COR-L47 (cell line): ENCODE measurements at regions not wholly inside any gene's neighbourhood (a gene's known extent, or its start where the extent isn't known, plus 50 kb on each side); places are given as distances from the start of the nearest gene placed in this dataset.
A peak's percentile ranks its signal among the peaks of the same experiment; 100 is the strongest.

Experiments
- DNase-seq: peaks from one replicate; lab custom pipeline; 2025; lab: John Stamatoyannopoulos, UW

DNA sequence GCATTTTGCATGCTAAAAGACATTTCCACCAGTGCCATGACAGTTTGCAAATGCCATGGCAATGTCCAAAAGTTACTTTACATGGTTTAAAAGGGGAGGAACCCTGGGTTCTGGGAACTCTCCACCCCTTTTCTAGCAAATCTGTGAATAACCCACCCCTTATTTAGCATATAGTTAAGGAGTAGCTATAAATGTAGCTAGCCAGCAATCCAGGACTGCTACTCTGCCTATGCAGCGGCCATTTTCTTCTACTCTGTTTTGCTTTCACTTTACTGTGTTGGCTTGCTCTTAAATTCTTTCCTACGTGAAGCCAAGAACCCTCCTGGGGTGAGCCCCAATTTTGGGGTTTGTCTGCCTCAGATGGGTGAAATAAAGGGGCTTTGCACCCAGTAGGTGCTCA lies 141.0 kb downstream of the PTPN11 start:
- no peak for DNase-seq

DNA sequence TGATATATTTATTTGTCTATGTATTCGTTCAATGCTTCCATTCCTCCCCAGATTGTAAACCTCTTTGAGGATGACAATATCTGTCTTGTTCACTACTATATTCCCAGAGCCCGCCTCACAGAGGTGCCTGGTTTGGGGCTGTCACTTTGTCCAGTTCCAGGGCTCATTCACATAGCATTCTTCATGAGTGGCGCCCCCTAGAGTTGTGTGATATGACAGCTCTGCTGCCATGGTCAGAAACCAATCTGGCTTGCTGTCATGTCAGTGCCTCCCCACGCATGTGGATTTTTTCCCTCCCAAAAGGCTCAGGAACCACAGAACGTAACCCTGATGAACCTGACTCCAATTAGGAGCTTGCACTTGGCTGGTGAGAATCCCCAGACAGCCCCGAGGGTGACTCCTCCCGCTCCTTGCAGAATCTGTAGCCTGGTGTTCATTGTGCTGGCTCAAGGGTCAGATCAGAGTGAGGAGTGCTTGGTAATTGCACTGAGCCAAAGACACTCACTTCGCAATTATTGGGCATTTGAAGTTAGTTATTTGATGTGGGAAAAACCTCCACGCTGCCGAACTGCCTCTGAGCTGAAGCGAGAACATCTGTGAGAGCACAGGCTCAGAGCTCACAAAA lies 145.5 kb downstream of the PTPN11 start:
- no peak for DNase-seq

DNA sequence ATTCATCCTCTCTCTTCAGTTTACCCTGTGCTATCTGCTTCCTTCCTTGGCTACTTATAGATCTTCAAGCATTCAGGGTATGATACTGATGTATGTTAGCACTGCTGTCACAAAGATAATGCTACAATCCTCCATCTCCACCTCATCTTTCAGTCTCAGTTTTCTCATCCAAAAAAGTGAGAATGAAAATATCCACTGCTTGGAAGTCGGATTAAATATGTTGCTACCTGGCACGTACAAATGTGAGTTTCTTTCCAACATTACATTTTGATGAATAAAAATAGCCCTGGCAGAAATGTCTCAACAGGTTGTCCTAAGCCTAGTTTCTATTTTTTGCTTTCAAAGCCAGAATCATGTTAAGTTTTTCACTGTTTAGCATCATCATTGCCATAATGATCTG lies 149.9 kb downstream of the PTPN11 start:
- no peak for DNase-seq

DNA sequence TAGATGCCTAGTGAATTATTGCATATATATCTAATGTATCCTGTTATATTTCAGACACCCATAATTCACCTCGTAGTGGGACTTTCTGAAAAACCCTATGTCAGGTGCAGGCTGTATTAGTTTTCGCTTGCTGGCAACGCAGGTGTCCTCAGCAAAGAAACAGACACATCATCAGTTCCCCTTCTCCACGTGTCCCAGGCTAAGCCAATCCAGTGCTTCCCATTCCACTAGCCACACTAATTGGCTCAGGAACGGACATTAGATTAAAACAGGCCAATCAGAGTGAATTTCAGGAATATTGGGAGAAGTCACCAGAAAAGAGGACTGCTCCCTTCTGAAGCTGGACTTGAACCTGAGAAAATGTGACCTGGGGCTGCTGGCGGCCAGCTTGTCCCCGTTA lies 151.3 kb downstream of the PTPN11 start:
- no peak for DNase-seq

DNA sequence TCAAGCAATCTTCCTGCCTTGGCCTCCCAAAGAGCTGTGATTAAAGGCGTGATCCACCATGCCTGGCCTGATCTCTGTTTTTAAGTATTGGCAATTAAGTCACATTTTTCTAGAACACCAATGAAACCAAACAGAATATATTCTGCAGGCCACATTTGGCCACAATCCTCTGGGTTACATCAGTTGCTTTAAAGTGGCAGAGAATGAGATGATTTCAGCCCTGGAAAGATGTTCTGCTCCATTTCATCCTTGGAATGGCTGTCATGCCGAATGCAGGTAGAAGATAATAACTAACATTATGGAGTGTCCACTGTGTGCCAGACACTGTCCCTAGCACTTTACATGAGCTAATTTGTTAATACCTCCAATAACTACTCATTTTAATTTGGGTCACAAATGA lies 154.4 kb downstream of the PTPN11 start:
- DNase-seq, result no peak

DNA sequence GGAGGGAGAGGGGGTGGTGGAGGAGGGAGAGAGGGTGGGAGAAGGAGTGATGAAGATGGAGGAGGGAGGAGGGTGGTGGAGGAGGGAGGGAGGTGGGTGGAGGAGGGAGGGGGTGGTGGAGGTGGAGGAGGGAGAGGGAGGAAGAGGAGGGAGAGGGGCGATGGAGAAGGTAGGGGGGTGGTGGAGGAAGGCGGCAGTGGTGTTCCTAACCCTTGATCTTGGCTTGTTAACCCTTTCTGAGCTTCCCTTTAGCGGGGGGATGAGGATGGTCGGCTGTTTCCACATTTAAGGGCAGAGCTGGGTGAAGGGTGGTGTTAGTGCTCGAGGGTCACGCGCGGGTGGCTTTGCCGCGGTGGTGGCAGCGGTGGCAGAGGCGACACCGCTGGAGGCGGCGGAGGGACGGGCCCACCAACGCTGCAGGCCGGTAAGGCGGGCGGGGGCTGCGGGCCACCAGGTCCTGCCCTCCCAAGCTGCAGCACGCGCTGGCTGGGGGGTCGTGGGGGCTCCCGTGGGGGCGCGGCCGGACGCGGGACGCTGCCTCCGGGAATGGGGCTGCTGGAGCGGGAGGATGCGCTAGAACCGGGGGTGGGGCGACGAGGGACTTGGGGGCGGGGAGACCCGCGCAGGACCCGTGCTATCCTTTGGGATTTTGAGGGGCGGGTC lies 156.3 kb downstream of the PTPN11 start:
- DNase-seq, result no peak

DNA sequence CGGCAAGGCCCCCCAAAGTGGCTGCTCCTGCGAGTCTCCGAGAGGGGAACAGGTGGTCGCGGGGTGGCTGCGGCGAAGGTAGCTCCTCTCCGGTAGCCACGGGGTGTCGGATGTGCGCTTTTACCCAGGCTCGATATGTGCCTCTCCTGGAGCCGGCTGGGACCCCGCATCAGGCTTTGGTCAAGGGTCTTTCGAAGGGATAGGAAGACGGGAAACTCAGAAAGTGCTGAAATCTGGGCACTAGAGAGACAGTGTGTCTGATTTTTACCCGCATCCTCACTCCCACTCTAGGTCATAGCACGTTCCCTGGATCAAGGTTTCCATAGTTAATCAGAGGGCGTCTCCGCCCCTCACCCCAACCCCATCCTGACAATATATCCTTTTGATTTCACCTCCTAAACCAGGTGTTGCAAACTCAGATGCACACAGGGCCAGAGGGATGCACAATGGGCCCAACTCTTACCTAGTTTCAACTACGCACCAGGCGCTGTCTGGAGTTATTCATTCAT lies 156.9 kb downstream of the PTPN11 start:
- DNase-seq, result no peak

DNA sequence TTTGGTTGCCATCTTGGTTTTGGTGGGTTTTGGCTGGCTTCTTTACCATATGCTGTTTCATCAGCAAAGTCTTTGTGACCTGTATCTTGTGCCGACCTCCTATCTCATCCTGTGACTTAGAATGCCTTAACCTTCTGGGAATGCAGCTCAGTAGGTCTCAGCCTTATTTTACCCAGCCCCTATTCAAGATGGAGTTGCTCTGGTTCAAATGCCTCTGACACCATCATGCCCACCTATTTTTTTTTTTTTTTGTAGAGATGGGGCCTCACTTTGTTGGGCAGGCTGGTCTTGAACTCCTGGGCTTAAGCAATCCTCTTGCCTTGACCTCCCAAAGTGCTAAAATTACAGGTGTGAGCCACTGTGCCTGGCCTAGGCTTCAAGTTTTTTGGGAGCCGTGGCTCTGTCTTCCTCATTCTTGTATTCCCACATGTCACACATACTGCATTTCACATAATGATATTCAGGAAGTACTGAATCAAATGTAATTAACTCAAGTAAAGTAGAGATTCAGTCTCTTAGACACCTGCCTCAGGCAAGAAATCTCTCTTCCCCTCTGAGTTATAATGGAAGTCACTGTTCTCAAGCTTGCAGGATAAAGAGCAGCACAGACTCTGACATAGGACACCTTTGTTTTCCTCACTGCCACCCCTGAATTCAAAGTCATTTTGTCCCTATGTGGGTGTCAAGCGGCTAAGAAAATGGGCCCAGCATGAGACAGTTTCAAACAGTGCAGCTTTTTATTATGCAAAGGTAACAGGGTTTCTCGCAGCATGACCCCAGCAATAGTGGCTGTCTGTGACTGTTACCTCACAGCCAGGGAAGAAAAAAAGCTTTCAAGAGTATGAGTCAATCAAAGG lies 159.0 kb downstream of the PTPN11 start:
- DNase-seq, result no peak

DNA sequence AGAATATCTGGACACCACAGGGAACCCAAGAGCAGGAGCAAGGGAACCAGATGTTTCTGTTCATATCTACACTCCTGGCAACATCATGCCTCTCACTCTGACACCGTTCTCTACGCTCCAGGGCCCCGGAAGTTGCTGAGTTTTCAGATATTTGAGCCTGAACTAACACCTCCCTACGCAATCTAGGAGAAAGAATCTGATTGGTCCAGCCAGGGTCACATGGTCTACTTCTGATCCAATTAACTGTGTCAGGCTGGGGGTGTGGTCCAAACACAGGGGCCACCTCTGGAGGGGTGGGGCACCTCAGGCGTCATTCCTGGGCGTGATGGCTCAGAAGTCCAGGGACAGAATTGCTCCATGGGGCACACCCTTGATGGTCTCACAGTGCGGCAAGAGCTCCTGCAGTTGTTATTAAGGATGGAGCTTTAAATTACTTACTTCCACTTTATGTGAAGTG lies 165.5 kb downstream of the PTPN11 start:
- DNase-seq, result peak; percentile 6

DNA sequence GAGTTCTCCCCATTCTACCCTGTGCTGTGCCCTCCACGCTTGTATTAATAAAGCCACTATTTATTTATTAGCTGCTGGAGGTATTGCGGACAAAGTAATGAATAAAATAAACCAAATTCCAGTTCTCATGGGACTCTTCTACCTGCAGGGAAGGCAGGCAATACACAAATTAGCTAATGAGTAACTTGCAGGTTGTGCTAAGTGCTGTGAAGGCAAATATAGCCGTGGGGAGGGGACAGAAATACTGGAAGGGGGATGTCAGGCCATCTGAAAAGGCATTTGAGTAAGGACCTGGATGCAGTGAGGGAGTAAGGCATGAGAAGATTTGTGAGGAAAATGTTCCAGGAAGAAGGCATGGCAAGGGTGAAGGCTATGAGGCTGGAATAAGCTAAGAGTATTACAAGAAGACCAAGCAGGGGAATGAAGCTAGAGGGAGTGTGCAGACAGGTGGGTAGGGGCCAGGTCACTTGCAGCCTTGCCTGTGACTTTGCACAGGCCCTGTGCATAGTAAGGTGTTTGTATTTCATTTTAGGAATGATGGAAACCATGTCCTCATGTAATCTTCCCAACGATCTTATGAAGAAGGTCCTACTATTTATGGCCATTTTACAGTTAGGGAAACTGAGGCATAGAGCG lies 167.5 kb downstream of the PTPN11 start:
- no peak for DNase-seq

DNA sequence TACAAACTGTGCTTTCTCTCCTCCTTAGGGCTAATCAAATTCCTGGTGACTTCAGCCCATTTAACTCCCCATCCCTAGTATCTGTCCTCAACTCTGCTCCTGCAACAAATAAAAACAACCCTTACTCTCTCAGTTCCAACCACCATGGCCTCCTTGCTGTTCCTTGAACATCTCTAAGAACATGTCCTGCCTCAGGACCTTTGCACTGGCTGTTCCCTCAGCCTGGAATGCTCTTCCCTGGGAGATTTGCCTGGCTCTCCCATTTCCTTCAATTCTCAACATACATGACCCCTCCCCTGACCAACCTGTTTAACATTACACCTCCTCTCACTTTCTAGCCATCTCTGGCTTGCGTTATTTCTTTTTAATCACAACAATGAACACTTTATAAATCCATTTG lies 170.5 kb downstream of the PTPN11 start:
- DNase-seq, result no peak

DNA sequence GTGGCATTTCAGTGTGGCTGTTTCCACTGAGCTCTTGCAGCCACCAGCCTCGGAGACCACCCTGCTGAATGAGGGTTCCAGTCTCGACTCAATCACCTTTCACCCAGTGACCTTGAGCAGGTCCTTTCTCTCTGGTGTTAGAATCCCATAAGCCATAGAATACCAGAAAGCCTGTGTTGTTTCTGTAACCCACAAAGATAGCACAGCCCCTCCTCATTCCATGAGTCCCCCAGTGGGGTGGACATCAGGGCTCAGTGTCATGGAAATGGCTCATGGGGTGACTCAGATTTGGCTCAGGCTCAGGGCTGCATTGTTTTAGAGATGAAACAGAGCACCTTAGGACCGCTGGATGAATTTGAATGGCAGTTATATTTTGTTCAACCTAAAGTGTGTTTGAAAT lies 171.5 kb downstream of the PTPN11 start:
- DNase-seq, result no peak

DNA sequence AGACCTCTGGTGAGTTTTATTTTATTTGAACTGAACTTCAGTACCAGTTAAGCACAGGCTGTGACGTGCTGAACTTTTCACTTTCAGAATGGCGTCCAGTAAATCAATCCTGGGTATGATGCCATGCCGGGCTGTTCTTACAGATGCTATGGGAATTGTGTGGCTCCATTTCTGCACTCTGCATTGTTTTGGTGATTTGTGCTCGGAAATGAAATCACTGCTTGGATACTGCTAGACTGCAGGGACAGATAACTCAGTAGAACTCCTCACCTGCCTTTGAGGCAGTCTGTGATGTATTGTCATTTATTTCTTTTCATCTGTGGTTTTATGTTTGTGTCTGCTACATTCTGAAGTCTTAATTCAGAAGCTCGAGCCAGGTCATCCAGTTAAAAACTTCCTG lies 172.7 kb downstream of the PTPN11 start:
- no peak for DNase-seq

DNA sequence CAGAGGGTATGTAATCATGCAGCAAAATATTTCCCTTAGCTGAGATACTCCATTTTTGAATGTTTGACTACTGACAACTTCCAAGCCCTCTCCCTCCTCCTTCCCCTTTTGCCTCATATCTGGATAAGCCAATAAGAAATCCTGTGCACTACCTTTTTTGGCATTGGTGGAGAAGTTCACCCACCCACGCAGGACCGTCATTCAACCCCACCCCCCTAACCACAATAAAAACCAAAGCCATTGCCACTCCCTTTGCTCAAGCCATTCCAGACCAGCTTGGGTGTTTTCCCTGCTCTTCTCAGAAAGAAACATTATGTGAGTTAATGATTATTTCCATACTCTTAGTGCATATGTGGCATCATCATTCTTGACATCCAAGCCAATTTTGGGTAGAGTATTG lies 176.7 kb downstream of the PTPN11 start:
- no peak for DNase-seq

DNA sequence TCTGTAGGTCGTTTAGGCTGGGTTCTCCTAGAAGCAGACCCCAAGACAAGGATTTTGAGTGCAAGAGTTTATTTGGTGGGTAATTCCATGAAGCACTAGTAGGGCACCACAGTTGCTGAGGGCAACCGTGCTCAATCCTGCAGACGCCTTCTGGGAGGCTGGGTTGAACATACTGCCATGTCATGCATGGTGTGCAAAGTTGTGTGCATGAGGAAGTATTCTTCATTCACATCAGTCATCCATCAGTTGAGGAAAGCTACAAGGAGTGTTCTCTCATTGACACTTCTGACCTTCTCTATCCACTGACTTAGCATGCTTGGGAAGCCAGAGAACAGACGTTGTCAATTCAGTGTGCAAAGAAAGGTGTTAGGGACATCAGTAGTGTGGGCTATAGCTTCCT lies 179.2 kb downstream of the PTPN11 start:
- no peak for DNase-seq

DNA sequence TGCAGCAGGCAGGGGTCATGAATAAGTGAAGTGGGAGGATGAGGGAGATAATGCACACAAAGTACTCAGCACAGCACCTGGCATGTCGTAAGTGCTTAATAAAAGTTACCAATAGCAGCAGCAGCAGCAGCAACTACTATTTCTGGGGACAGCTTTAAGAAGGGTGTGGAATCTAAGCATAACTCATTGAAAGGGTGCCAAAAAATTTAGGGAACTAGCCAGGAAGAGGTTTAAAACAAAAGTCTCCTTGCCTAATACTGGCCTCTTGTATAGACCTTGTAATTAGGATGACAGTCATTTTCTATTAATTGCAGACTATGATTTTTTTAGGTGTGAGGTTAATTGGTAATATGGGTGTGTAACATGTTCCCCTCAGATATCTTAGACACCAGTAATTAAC lies 179.9 kb downstream of the PTPN11 start:
- peak; percentile 58 for DNase-seq

DNA sequence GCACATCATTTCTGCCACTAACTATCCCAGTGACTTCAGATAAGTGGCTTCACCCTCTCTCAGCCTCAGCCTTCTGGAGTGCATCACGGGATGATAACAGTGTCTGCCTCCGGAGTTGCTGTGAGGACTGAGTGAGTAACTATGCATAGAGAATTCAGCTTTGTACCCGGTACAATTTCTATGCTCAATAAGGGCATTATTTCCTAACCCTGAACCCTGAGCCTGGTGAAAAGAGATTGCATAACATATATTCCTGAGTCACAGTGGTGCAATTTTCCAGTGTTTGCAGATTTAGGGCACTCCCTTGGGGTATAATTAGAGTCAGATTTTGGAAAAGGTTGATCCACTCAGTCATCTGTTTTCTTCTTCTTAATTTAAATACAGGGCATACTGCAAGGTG lies 181.1 kb downstream of the PTPN11 start:
- no peak for DNase-seq

DNA sequence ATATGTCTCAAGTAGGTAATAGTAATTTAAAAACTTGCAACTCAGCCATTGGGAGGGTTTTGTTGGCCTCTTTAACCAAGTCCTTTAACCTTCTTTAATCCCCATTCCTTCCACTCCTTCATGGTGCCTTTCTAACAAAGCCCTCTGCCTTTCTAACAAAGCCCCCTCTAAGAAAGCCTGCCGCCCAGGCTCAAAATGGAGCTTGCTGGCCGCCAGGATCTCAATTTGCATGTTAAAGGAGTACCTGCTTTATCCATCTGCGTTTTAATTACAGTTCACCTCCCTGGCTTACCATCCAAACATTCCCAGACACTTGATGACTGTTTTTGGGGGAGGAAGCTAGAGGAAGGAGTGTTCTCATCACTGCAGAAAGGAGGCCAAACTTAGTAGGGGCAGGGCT lies 183.4 kb downstream of the PTPN11 start:
- DNase-seq, result no peak

DNA sequence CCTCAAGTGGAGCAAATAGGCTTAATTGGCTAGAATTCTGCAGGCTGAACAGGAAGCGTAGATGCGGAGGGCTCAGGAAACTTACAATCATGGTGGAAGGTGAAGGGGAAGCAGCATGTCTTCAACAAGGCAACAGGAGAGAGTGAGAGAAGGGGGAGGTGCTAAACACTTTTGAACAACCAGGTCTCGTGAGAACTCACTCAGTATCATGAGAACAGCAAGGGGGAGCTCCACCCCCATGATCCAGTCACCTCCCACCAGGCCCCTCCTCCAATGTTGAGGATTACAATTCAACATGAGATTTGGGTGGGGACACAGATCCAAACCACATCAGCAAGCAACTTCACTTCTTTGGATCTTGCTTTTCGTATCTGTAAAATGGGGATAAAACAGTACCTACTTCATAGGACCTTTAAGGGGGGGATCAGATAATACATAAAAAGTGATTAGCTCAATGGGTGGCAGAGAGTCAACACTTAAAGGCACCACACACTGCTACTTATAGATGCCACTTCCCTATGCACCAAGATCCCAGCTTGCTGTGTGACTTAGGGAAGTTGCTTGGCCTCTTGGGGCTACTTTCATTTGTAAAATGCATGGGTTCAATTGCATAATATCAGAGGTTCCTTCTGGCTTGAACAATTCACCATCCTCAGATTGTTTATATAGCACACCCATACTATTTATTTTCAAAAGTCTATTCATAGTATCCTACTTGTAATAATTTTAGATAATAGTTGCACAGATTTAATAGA lies 184.8 kb upstream of the RPH3A start:
- DNase-seq, result no peak

DNA sequence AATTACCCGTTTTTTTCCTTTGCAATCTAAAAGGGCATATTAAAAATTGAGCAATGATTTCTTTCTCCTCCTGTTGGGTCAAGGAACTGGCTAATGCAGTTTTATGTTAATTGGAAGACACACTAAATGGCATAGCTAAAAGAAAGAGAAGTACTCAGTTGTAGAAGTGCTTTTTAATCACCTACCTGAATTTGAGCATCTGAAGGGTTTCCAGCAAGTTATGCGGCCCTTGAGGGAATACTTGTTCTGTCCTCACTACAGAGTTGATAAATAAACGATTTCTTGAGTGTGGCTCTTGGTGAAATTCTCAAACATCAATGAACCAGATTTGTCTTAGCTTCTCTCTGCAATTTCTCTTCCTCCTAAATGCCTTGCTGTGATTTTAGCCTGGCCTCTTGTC lies 184.1 kb upstream of the RPH3A start:
- no peak for DNase-seq

DNA sequence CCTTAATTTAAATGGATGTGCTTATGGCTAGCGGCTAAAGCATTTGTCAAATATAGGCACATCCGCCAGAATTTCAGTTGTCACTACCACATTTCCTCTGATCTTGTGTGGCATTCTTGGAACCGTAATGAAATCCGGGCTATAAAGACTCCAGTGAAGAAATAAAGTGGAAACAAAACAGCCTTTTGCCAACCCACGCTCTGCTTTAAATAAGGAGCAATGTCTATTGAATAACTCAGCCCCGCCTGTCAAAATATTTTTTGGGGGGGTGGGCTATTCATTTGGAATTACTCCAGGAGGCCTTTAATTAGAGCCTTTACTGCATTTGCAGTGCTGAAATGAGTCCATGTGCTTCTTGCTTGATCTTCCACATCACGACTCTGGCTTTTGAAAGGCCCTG lies 179.6 kb upstream of the RPH3A start:
- no peak for DNase-seq

DNA sequence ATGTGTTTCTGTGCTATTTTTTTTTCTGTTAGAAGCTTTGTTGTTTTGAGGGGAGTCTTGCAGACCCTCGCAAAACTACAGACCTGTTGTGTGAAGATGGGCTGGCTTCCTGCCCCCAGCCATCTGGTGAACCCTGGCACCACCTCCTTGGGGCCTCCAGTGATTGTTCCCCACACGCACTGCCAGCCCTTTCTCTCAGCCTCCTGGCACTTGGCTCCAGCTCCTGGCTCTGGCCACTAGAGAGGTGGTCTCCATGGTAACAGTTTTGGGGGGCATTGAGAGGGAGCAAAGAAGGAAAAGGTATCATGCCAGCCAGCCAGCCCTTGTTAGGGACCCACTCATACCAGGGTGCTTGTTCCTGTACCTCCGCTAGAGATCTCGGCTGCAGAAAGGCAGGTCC lies 176.4 kb upstream of the RPH3A start:
- no peak for DNase-seq
